NOMO-1 treated with dmso at 0.1 percent for 144 hours (cell line): ENCODE measurements at regions not wholly inside any gene's neighbourhood (a gene's known extent, or its start where the extent isn't known, plus 50 kb on each side); places are given as distances from the start of the nearest gene placed in this dataset.

Experiments used
- DNase-seq: peaks from one replicate; lab custom pipeline; 2025; ENCODE audit not compliant: unreplicated experiment; lab: John Stamatoyannopoulos, UW

- peak; percentile 10 for DNase-seq
Measured at GRCh38 chrX:64456828-64457227, 61.6 kb upstream of the MTMR8 start.

- DNase-seq = no peak
Measured at GRCh38 chrX:64447207-64447606, 52.0 kb upstream of the MTMR8 start.
